Activated T-helper 1 cell treated with Interleukin-2 at 50 U/mL for 16 hours (primary cell): ENCODE measurements at regions not wholly inside any gene's neighbourhood (a gene's known extent, or its start where the extent isn't known, plus 50 kb on each side); places are given as distances from the start of the nearest gene placed in this dataset.

Source experiments
- DNase-seq: peaks from one replicate; pipeline ENCODE4 v3.0.0-alpha.2; 2020; ENCODE audit warnings: low read depth

DNA sequence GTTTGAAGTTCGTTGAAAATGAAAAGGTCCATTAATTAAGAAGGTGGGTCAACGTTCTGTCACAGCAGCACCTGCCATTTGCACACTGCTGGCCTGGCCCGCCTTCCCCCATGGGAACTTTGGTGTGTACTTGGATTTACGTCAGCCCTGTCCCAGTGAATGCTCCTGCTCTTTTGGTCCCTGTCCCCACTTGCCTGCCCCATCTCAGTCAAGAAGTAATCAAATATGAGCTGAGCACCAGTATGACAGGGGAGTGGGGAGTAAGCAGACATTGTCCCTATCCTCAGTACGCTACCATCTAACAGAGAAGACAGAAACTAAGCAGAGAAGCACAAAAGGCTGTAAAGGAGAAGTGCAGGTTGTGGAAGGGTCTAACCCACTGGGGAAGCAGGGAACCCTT, 65.1 kb downstream of the SLC4A3 start:
- no peak for DNase-seq

DNA sequence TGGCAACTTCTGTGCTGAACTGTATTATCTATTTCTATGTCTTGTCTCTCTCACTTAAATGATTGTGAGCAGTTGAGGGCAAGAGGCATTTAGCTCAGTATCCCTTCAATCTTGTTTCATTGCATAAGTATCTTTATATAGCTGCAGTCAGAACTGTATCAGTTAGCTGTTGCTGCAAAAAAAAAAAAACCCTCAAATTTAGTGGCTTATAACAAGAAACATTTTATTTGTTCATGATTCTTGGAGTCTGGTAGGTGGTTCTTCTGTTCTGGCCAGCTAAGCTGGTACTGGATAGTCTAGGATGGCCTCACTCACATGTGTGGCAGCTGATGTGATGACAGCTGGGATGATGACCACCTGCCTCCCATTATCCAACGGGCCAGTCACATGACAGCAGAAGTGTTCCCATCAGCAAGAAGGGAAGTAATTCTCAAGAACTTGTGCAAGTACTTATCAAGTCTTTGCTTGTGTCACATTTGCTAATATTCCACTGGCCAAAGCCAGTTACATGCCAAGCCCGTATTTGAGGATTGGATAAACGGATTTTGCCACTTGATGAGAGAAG, 67.8 kb downstream of the SLC4A3 start:
- DNase-seq: no peak

DNA sequence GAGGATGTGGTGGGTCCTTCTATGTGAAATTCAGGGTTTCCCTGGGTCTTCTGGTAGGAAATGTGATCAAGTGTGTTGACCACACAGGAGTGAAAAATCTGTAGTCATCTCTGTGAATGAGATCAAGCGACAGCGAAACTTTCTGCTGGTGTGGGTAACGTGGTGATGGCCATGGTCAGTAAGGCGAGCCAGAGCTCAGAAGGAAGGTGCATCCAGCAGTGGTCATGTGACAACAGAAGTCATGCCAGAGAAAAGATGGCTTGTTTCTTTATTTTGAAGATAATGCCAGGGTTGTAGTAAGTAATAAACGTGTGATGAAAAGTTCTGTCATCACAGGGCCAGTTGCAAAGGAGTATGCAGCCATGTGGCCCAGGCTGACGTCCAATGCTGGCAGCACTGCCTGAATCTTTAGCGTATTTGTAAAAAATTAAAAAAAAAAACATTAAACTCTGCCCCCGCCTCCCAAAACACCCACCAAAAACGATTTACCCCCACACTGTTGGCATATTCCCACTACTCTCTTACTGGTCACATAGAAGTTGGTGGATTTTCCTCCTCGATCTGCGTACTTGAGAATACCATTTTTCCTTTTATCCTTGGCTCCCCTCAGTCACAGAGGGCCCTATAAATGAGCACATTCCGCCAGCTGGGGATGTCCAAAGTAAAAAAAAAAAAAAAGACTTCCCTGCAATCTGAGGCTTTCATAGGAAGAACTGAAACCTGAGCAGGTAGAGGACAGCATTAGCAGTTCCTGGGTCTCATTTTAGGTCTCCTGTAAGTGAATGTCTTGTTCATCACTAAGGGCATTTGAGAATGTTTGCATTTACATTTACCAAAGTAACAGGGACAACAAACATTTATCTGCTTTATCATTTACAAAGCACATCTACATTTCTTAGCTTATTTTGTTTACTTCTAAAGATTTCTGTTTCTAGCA, 70.6 kb downstream of the SLC4A3 start:
- DNase-seq: no peak

DNA sequence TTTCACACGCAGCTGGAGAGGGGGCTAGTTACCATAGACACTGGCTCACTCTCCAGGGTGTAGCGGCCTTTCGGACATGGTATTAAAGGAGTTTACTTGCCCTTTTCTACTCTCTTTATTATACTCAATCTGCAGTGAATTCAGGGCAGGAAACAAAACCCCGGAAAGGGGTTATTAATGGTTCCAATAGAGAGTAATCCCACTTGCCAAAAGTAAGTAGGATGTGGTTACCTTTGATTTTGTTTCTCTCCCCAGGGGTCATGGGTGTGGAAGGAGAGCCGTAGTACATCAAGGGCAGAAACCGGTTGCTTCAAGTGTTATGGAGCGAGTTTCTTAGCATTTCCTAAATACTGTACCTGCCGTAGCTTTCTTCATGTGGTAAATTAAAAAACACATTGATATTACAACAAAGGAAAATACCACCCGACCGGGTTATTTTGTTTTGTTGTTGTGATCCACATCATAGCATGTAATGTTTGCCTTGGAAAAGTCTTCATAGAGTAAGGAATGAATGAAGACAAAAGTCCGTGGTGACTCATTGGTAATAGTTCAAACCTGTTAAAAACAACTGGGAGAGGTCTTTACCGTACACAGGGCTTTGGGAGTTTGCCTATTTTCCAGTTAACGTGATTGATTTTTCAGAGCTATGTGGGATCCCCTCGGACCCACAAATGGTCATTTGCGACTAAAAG, 71.5 kb downstream of the SLC4A3 start:
- DNase-seq: no peak

DNA sequence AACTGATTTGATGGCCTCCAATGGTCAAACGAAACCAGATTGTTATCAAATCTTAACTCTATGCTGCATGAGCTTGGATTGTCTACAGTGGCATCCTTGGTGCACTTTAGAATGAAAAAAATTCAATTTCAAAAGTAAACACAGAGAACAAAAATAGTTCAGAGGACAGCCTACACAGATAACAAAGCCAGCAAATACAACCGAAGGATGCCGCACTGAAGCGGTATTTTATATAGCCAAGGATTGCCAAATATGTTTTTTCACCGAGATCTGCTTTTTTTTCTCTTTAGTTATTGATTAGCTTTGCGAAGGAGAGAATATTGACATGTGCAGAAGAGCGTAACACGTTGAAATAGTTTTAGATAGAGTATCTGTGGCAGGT, 72.0 kb downstream of the SLC4A3 start:
- DNase-seq: no peak

DNA sequence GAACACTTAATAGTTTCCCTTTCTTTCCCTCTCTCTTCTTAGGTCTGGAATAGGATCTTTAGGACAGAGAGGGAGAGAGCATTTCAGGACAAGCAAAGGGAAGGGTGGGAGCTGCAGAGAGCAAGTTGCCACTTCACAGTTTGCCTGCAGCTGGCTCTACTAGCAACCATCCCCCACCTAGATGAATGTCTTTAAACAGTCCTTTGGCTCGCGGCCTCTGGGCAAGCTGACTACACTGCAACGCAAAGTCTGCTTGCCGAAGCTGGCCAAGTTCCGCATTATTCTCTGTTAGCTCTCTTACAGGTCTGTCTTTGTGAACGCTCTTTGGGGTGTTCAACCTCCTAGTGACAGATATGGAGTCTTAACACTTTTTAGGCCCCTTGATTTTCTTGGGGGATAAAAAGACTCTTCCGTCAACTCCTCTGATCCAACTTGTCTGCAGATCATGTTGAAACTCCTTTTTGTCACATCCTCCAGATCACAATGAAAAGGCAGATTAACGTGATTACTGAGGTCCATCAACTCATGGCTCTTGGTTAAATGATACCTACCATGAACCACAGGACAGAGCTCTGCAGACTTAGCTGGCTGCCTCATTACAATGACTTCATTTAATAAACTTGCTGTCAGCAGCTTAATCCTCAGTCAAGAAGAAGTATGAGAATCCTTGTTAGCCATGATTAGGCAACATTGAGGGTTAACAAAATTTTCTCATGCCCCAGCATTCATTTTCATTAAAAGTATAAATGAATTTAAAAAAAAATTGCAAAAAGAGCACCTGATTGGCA, 74.6 kb downstream of the SLC4A3 start:
- DNase-seq: no peak

DNA sequence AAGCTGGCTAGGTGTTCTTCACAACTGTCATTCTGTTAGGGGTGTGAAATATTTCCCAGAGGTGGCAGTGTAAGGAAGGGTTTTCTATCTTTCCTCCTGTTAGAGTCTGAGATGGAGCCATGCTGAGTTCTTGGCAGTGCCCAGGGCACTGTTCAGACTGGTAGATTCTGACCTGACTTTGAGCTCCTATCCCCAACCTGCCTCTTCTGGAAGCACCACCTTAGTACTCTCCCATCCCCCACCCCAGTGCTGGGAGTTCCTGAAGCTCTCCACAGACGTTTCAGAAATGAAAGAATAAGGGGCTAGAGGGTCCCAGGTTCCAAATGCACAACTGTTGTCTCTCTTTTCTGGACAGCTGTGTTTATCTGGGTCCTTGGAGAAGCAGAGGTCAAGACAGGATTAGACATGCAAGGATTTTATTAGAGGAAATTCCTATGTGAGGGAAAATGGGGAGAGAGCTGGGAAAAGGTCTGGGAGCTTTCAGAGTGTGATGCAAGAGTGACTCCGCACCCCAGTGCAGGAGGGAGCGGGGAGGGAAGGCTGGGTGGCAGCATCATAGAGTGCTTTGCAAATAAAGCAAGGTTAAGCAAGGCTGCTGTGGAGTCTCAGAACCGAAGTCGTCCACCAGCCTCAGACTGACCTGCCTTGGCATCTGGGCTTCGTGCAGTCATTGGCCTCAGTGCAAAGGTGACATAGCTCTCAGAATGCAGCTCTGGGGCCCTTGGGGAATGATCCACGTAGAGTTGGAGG, 75.5 kb downstream of the SLC4A3 start:
- DNase-seq: no peak

DNA sequence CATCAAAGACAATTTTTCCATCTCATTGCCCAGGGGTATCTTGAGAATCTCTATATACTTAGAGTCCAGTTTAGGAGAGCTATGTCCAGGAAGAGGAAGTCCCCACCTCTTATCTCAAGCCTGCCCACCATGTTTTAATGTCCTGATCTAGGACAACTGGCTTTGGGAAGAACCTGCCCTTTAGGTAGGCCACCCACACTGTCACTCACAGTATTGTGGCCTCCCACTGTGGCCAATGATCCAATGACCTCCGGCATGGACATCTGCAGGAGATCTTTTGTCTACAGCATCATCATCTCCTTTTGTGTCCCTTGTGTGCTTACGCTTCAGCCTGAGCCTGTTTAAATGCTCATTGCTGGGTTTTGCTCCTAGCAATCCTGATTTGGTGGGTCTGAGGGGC, 77.4 kb downstream of the SLC4A3 start:
- no peak for DNase-seq

DNA sequence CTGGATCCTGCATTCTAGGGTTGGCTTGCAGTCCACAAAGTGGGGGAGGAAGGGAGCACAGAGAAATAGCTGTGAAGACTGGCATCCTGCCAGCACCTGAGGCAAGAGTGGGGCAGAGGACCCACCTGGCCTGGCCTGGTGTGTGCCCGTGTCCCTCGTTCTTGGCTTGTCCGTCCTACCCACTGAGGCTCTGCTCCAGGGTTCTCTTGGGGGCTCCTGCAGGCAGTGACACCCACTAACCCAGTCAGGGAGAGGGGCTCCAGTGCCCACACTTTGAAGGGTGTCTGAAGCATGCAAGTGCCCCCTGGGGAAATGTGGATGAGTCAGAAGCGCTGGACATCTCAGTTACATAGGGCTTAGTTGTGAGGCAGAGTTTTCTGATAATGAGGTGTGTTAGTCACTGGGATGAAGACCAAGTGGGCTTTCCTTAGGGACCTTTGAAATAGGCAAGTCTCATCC, 79.4 kb downstream of the SLC4A3 start:
- no peak for DNase-seq

DNA sequence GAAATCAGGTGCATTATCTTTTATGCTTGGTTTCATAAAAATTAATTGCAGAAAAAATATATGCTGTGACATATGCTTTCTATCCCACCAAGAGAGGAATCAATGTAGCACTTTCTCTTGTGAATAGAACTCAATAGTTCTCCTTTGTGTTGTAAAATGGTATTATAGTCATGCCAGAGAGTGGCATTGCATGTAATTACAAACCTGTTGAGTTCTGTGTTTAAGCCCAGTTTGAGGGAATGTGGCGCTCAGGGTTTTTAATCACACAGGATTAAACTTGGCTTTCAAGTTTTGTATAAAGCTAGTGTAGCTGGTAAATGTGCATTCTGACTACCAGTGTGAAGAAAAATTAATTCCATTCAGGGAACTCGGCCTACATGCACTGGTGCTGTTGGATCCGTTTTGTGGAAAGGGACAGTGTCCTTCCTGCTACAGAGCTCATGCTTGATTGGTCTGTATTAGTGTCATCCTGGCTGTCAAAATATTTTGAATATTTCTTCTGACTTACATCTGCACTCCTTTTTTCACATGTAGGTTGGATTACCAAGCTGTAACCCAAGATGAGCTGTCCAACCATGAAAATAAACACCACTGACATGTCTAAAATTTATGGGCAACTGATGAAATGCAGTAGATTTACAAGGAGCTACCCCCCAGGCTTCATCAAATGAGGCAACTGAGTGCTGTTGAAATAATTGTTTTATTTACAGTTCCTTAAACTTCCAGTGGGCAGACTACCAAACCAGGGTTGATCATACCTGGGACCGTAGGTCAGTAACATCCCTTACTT, 80.3 kb downstream of the SLC4A3 start:
- no peak for DNase-seq

DNA sequence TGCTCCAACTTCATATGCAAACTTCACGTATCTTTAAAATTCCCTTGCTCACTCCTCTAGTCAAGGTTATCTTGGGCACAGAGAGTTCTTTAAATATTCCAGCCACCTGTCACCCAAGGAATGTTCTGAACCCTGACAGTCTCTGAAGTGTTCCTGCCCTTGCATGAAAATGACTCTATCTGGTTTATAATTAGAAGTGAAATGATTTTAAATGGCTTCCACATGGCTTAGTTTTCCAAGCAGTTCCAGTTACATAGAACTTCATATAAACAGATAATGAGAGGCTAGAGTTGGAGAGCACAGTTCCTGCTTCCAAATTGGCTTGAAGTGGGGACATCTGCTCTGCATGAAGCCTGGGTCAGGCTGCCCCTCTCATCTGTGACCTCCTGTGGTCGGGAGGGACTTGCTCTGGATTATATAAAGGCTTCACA, 81.9 kb downstream of the SLC4A3 start:
- no peak for DNase-seq

DNA sequence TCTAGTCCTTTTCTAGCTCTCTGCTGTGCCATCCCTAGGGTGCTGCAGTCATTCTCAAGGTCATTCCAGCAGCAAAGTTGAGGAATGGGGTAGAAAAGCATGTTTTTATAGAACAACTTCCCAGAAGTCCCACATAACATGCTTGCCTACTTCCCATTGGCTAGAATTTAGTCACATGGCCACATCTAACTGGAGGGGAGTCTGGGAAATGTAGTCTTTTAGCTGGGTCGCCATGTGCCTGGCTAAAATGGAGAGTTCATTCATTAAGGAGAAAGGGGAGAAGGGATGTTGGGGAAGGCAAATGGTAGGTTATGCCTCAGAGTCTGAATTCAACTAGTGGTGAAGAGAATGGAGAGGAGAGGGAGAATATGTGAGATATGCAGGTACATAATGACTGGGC, 85.7 kb downstream of the SLC4A3 start:
- no peak for DNase-seq

DNA sequence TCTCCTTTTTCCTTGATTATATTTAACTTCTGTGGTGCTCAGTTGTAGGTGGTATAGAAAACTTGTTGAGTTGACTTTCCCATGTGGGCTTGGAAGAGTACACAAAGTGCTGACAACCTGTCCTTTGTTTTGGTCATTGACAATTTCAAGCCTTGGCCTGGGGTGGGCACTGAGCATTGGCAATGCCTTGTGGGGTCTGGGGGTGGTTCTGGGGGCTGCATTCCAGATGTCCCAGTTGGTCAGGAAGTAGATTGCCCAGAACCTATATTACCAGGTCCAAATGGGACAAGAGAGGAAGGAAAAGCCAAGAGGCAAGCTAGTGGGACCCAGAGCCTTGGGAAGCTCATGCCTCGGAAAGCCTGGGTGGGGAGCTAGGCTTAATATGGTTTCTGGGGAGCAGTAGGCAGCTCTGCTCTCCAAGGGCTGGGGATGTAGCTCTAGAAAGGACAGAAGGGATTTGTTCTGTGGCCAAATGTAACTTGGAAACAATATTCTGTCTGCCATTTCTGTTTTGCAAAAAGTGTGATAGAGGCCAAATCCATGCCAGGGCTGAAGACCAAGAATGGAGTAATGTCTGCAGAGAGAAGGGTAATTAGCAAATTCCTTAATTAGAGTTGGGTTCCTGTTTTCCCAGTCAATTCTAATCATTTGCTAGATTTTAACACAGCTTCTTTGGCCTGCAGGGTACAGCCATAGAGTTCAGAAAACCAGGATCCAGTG, 87.4 kb downstream of the SLC4A3 start:
- no peak for DNase-seq

DNA sequence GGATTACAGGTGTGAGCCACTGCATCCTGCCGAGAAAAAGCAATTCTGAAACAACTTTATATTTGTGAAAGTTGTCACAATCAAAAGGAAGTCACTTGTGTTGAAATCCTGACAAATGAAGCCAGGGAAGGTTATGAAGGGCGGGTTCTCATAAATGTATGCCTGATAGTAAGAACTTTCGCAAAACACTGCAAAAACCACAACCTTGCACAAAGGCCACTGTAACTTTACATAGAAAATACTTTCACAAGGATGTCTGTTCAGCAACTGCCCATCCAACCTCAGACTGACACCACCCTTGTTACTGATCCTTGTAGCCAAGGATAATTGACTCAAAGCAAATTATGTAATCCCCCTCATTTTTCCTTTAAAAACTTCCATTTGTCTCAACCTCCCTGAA, 90.6 kb downstream of the SLC4A3 start:
- no peak for DNase-seq

DNA sequence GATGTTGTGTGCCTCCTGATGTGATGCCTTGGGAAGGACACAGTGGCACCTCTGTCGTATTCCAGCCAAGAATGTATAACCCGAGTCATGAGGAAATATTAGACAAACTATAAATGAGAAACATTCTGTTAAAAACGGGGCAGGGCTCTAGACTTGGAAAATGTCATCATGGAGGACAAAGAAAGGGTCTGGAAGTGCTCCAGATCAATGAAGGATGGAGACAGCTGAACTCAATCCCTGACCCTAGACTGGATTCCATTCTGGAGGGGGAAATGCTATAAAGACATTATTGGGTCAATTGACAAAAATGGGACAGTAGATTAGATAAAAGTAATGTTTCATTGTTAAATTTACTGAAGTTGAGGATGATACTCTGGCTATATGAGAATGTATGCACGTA, 92.1 kb downstream of the SLC4A3 start:
- no peak for DNase-seq

DNA sequence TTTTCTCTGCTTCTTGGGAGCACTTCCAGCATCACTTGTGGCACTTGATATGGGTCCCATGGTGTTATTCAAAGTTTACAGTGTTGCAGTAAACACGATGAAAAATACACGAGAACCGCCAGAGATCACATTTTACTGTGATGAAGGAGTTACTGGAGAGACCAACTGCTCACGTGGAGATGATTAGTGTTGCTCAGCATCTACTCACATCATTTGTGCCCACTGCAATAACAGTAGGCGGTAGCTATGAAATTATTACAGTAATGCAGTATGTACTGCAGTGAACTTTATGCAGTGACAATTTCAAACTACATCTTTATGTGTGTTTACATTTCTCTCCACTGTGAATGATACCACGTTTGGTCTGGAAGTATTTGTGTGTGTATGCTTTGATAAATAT, 93.5 kb downstream of the SLC4A3 start:
- DNase-seq: no peak

DNA sequence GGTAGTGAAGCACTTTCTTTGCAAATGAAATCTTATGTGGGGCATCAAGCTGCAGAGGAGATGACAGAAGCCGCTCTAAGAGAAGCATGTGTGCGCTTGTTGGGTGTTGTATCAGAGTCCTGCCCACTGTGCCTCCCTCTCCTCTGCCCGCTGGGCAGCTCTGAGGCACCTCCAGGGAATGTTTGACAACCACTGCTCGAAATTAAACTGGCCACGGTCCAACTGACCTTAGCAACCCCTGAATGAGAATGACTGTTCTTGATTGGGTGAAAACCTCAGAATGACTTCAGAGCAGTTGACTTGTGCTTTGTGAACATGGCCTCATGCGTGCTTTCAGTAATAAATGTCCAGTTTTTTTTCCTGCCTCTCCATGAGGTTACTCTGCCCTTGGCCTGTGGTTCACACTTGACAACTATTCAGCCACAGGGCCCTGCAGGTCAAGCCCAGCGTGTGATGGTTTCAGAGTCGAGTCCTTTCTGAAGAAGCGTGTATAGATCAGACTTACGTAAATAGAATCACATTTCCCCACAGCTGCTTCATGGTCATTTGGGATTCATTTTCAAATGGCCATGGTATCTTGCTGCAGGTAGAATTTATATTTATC, 94.9 kb downstream of the SLC4A3 start:
- DNase-seq: no peak

DNA sequence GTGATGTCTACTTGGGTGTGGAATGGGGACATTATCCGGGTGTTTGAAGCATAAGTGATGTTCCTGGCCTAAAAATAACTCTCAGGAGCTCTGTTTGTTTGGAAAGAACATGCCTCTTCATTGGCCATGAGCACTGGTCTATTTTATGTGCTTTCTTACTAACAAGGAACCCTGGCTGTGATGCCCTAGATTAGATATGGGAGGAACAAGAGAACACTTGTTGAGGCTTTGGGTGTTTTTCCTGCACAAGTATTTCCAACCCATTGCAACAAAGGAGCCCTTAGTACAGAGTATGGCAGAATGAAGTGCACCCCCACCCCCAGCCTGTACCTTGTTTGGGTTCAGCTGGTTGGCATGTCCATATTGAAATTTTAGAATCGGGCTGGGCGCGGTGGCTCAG, 95.9 kb downstream of the SLC4A3 start:
- DNase-seq: no peak

DNA sequence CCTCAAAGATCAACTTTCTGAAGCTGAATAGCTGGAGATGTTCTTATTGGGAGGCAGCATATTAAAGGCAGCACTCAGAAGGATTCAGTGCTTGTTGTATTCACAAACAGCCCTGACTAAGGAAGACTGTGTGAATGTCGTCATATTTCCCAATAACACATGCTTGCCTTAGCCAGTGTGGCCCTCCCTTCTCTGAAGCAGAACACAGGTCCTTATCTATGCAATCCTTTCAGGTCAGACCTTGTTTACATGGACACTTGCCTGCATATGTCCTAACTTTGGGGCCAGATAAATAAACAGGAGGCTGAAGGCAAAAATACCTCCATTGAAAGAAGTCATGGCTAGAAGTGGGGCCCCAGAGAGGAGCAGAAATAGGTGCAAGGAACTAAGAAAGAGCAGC, 97.2 kb downstream of the SLC4A3 start:
- no peak for DNase-seq

DNA sequence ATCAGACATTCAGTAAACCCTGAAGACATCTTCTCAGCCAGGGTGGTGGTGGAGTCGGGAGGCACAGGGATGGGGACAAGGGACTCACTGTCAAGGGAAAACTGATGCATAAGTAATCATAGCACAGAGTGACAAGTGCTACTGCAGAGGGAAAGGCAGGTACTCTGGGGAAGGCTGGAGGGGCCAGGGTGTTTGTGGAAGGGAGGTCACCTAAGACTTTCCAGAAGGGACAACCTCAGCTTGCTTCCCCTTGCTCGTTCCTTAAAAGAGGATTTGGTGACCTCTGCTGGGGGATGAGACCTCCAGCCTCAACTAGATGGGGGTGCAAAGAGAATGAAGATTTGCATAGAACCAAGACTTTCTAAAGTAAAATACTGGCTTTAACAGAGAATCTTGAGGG, 99.5 kb downstream of the SLC4A3 start:
- no peak for DNase-seq
